CD1c-positive myeloid dendritic cell (primary cell): ENCODE measurements at regions not wholly inside any gene's neighbourhood (a gene's known extent, or its start where the extent isn't known, plus 50 kb on each side); places are given as distances from the start of the nearest gene placed in this dataset.

Source experiments
- DNase-seq: peaks from one replicate; pipeline ENCODE4 v3.0.0-alpha.2; 2016; ENCODE audit errors: extremely low spot score

DNA sequence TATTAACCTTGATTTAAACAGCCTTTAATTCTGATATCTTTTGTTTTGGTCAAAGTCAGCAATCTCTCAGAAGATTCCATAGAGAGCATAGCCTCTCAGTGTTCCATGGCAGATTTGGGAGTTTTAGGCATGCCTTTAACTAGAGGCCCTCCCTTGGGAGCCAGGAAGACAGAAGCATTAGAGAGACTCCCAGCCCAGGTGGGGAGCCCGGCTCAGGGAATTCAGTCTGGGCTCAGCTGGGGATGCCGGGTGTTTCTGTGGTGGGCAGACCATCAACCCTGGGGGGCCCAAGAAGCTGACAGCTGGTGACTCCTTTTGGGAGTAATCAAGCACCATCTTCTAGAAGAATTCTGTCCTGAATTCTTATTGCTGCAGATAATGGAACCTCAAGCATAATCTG lies 99.7 kb upstream of the CELF4 start:
- DNase-seq, result no peak

- no peak for DNase-seq
Measured at GRCh38 chr18:37663446-37663845, 97.8 kb upstream of the CELF4 start.

DNA sequence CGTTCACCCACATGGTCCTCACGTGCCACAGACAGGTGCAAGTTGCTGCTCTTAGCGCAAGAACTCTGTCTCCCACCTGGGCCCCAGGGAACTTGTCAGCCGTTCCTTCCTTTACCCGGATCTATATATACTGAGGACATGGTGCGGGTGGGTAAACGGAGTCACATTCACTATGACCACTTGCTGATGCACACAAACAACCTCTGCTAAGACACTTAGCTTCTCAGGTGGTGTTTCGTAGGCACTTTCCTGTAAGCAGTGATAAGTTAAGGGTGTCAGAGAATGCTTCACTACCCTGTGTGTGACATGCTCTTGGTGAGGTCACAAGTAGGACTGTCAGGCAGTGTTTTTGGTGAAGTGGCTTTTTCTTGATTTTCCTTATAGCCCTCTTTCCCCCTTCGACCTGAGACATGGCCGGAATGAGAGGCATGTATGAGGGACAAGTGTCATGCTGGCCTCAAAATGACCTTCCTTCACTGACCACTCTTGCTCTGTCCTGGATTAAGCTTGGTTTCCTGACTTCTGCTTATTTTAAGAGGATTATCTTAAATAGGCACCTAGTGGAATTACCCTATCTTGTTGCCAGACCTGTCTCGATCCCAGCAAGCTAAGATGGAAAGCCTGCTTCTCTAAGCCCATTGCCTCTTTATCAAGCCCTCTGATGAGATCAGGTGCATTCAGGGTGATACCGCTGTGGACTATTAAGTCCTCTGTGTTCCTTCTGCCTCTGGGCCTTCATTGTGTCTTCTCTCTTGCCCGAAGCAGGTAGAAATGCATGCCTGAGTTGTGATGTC lies 97.1 kb upstream of the CELF4 start:
- DNase-seq, result no peak

DNA sequence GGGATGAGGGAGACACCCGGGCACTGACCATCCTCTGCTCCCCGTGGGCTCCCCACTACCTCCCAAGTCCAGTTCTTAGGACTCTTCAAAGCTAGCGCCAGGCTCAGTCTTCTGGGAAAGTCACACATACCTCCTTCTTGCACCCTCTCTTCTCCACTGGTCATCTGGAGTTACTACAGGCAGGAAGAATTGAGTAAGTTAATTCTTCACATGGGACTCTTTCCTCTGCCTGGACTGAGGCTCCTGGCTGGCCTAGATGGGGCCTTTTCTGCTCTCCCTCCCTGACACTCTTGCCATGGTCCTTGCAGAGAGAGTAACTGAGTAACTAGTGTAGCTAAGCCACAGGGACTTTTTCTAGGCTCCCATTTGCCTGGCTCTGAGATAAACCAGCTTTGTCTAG lies 96.5 kb upstream of the CELF4 start:
- no peak for DNase-seq

GRCh38 chr18:37661478-37661877 lies 95.9 kb upstream of the CELF4 start:
- DNase-seq, result no peak

- DNase-seq, result no peak
Measured at GRCh38 chr18:37661061-37661460, 95.5 kb upstream of the CELF4 start.

DNA sequence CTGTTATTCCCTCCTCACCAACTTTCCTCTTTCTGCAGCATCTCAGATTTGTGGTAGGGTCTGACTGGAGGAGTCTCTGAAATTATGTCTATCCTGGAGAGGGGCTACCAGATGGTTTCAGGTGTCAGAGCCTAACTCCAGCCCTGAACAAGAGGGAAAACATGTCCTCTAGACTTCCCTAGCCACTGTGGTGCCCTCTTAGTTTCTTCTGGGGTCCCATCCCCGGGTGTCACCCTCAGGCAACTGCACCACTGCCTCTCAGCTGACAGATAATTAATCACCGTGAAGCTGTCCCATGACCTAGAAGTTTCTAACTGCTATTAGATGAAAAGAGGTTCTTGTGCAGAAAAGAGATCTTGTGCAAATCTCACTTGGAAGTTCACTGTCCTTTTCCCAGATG lies 95.1 kb upstream of the CELF4 start:
- no peak for DNase-seq

GRCh38 chr18:37659906-37660305 lies 94.3 kb upstream of the CELF4 start:
- no peak for DNase-seq

DNA sequence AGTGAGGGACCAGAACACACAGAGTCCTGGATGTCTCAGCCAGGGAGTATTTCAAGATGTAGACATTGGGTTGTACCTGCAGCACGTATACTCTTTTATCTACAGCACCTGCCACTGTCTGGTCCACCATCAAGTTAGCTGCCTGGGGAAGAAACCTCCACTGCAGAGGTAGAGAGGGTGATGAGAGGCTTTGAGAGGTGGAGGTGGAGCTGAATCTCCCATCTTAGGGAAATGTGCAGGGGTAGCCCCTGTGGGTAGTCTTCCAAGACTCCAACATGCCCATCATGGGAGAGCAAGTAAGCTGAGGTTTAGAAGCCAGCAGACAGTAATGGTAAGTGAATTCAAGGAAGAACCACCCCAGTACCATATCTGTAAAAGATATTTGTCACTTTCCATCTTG lies 93.3 kb upstream of the CELF4 start:
- no peak for DNase-seq

DNA sequence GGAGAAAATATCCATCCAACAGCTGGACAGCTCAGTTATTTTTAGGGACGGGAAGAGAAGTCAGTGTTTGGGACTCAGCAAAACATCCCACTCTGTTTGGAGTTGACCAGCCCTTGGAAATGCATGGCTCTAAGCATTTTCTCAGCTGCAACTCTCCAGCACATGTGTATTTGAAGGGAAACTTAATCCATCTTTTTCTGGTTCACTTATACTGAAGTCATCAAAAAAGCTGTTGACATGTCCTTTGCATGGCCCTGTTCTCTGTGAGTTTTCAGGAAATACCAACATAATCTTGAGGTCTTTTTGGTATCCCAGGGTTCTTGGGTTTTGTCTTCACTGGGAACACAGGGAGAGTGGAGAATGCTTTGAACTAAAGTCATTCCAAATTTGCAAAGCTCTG lies 91.9 kb upstream of the CELF4 start:
- DNase-seq, result no peak

- no peak for DNase-seq
Measured at GRCh38 chr18:37654731-37655369, 89.3 kb upstream of the CELF4 start.

DNA sequence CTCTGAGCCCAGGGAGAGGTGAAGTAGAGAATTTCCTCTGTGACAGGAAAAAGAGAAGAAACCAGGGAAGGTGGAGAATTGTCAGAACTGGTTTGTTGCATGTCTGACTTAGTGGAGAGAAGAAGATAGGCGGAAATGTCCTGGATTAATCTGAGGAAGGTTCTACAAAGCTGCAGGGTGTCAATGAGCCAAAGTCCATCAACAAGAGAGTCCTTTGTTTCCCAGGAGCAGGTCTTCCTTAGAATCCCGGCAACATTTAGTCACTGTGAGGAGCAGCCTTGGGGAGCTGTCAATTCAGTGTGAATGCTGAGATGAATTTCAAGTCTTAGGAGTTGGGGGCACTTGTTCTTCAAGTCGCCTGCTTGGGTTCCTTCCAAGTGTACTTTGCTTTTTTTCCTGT lies 88.4 kb upstream of the CELF4 start:
- no peak for DNase-seq

GRCh38 chr18:37653618-37654017 lies 88.0 kb upstream of the CELF4 start:
- DNase-seq, result no peak

GRCh38 chr18:37649930-37650329 lies 84.3 kb upstream of the CELF4 start:
- no peak for DNase-seq

GRCh38 chr18:37649416-37649815 lies 83.8 kb upstream of the CELF4 start:
- no peak for DNase-seq

DNA sequence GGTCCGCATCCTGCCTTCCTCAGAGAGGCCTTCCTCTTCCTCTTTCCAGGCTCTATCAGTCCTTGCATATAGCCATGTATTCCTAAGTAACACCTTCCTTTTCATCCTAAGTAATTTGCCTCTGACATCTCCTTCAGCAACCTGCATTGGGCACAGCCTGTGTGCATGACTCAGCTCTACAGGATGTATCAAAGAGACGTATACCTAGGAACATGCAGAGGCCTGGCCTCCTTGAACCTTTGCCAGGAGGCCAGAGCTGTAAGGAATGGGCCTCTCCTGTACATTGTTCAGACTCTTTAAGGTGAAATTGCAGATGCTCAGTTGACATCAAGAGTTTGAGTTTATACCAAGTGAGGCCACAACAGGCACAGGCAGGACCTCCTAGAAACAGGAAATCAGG lies 76.0 kb upstream of the CELF4 start:
- no peak for DNase-seq

- no peak for DNase-seq
Measured at GRCh38 chr18:37640504-37640903, 74.9 kb upstream of the CELF4 start.

DNA sequence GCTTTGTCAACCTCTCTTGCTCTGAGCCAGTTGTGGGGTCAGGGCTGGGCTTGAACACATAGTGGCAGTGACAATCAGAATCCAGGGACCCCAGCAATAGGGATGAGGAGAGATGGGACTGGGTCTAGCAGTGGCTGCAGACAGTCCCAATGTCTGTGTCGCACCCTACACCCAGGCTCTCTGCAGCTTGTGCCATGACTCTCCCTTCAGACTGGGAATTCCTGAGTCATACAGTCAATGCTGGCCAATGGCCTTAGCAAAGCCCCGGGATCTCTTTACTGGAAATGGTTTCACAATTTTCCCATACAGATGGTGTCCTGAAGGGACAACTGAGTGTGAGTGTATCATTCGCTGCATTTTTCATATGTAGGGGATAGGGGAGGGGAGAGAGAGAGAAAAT lies 74.2 kb upstream of the CELF4 start:
- no peak for DNase-seq

- DNase-seq, result no peak
Measured at GRCh38 chr18:37637478-37637850, 71.9 kb upstream of the CELF4 start.

DNA sequence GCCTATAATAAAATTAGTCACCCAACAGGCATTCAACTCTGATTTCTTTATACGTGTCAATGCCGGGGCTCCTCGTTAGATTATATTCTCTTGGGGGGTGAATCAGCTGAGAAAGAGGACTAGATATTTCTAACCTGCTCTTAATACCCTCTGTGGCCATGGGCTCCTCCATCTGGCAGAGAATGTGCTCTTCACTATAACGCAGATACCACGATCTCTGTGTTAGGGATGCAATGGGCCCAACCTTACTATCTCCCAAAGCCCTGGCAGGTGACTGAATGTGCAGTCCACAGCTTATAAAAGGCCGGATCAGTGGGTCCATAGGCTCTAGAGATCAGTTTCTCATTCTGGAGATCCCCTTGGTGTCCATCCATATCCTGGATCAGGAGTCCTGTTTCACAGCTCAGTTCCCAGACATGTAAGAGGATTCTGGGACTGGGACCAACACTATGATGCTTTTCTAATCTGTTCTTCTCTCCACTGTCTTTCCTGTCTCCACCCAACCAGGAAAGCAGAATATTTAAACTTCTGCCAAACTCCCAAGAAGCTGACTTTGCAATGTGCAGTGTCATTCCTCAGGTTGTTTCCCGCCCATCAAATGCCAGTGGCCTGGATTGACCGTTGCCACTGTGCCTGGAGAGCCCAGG lies 71.4 kb upstream of the CELF4 start:
- DNase-seq, result no peak

DNA sequence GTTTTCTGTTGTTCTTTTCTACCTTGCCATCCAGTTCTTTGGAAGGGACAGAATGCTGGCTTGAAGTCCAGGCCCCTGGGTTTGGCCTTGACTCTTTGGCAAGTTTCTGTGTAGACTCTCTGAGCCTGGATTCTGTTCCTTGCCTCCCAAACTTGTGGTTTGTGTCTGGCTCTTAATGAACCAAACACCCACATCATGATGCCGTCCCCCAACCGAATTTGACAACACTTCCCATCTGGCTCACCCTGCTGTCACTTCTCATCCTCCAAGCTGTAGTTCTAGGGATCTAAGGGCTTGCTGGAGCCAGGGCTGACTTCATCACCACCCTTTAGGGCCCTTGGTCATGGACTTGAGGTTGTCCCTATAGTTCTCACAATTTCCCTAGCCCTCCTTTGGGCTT lies 68.9 kb upstream of the CELF4 start:
- DNase-seq, result no peak

- no peak for DNase-seq
Measured at GRCh38 chr18:37631422-37631821, 65.8 kb upstream of the CELF4 start.

DNA sequence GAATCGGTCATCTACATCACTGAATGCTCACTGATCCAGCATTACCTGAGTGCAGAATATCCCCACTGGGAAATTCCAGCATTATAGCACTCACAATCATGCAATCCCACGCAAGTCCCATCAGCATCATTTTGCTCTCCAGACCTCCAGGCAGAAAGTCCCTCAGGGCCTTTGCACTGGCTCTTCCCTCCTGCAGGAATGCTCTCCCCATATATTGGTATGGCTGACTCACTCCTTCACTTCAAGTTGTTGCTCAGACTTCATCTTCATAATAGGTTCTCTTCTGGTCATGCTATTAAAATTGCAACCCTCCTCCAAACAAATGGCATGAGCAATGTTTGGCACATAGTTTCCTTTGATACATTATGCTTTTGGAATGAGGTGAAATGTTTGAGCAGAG lies 64.7 kb upstream of the CELF4 start:
- DNase-seq, result no peak
